ENCODE measurements at regions not wholly inside any gene's neighbourhood (a gene's known extent, or its start where the extent isn't known, plus 50 kb on each side); places are given as distances from the start of the nearest gene placed in this dataset.

GRCh38 chr15:62456011-62456920, 291.2 kb upstream of the C2CD4B start:
- TF ChIP-seq EP300 (IDR thresholded peaks at IDR 0.05; ENCODE audit: borderline replicate concordance), result no peak

GRCh38 chr15:62457100-62457499, 292.0 kb upstream of the C2CD4B start:
- no peak for TF ChIP-seq TCF12 (IDR thresholded peaks at IDR 0.05; ENCODE audit: low read depth)

GRCh38 chr15:62459875-62460274, 294.8 kb upstream of the C2CD4B start:
- no peak for TF ChIP-seq ZBTB7A (IDR thresholded peaks at IDR 0.05; ENCODE audit: low read depth)

- TF ChIP-seq CREB1 (IDR thresholded peaks at IDR 0.05; ENCODE audit: low read depth) (no peak), TEAD4 (IDR thresholded peaks at IDR 0.05) (no peak), TAF1 (IDR thresholded peaks at IDR 0.05; ENCODE audit: low read depth) (no peak), CEBPB (IDR thresholded peaks at IDR 0.05) (no peak), YY1 (IDR thresholded peaks at IDR 0.05; ENCODE audit: low read depth) (no peak), ZBTB7A (IDR thresholded peaks at IDR 0.05; ENCODE audit: low read depth) (no peak)
Measured at GRCh38 chr15:62462268-62462667, 297.2 kb upstream of the C2CD4B start.

GRCh38 chr15:62462721-62463120, 297.6 kb upstream of the C2CD4B start:
- TF ChIP-seq TAF1 (IDR thresholded peaks at IDR 0.05; ENCODE audit: low read depth), result no peak
- TF ChIP-seq CEBPB (IDR thresholded peaks at IDR 0.05), result no peak
- no peak for TF ChIP-seq USF1 (IDR thresholded peaks at IDR 0.05)
- no peak for TF ChIP-seq NFIC (IDR thresholded peaks at IDR 0.05)
- no peak for TF ChIP-seq YY1 (IDR thresholded peaks at IDR 0.05; ENCODE audit: low read depth)
- TF ChIP-seq CREB1 (IDR thresholded peaks at IDR 0.05; ENCODE audit: low read depth), result no peak
- no peak for TF ChIP-seq EP300 (IDR thresholded peaks at IDR 0.05; ENCODE audit: borderline replicate concordance)
- no peak for TF ChIP-seq RAD21 (IDR thresholded peaks at IDR 0.05; ENCODE audit: low read depth)
- no peak for TF ChIP-seq TCF12 (IDR thresholded peaks at IDR 0.05; ENCODE audit: low read depth)
- TF ChIP-seq MAX (IDR thresholded peaks at IDR 0.05), result no peak
- no peak for TF ChIP-seq TEAD4 (IDR thresholded peaks at IDR 0.05)
- TF ChIP-seq FOXM1 (IDR thresholded peaks at IDR 0.05; ENCODE audit: borderline replicate concordance, low read depth), result no peak
- no peak for TF ChIP-seq ZBTB7A (IDR thresholded peaks at IDR 0.05; ENCODE audit: low read depth)
- TF ChIP-seq EGR1 (IDR thresholded peaks at IDR 0.05), result no peak
- no peak for TF ChIP-seq REST (IDR thresholded peaks at IDR 0.05; ENCODE audit: low read depth)

- TF ChIP-seq CEBPB (IDR thresholded peaks at IDR 0.05) (no peak), MAX (IDR thresholded peaks at IDR 0.05) (no peak), RAD21 (IDR thresholded peaks at IDR 0.05; ENCODE audit: low read depth) (no peak), EP300 (IDR thresholded peaks at IDR 0.05; ENCODE audit: borderline replicate concordance) (no peak), ZBTB7A (IDR thresholded peaks at IDR 0.05; ENCODE audit: low read depth) (no peak), TCF12 (IDR thresholded peaks at IDR 0.05; ENCODE audit: low read depth) (no peak), TAF1 (IDR thresholded peaks at IDR 0.05; ENCODE audit: low read depth) (no peak), CREB1 (IDR thresholded peaks at IDR 0.05; ENCODE audit: low read depth) (no peak), YY1 (IDR thresholded peaks at IDR 0.05; ENCODE audit: low read depth) (no peak), NFIC (IDR thresholded peaks at IDR 0.05) (no peak), EGR1 (IDR thresholded peaks at IDR 0.05) (no peak), REST (IDR thresholded peaks at IDR 0.05; ENCODE audit: low read depth) (no peak), USF1 (IDR thresholded peaks at IDR 0.05) (no peak), FOXM1 (IDR thresholded peaks at IDR 0.05; ENCODE audit: borderline replicate concordance, low read depth) (no peak), TEAD4 (IDR thresholded peaks at IDR 0.05) (no peak)
Measured at GRCh38 chr15:62464705-62465104, 299.6 kb upstream of the C2CD4B start.
